BLaER1 (cell line): ENCODE measurements at regions not wholly inside any gene's neighbourhood (a gene's known extent, or its start where the extent isn't known, plus 50 kb on each side); places are given as distances from the start of the nearest gene placed in this dataset.

Experiments
- H3K27ac ChIP-seq: shearing (Covaris generic); formaldehyde crosslinking; 2 replicates; pipeline ENCODE4 v1.8.1; 2022
- H3K27me3 ChIP-seq: shearing (Covaris generic); formaldehyde crosslinking; 2 replicates; pipeline ENCODE4 v1.8.1; 2022
- H3K36me3 ChIP-seq: shearing (Covaris generic); formaldehyde crosslinking; 2 replicates; pipeline ENCODE4 v1.8.1; 2022
- H3K4me1 ChIP-seq: shearing (Covaris generic); formaldehyde crosslinking; 2 replicates; pipeline ENCODE4 v1.8.1; 2022
- H3K4me2 ChIP-seq: shearing (Covaris generic); formaldehyde crosslinking; 2 replicates; pipeline ENCODE4 v1.8.1; 2022
- H3K4me3 ChIP-seq: shearing (Covaris generic); formaldehyde crosslinking; 2 replicates; pipeline ENCODE4 v1.8.1; 2022
- H3K9ac ChIP-seq: shearing (Covaris generic); formaldehyde crosslinking; 2 replicates; pipeline ENCODE4 v1.8.1; 2022
- H3K9me3 ChIP-seq: shearing (Covaris generic); formaldehyde crosslinking; 2 replicates; pipeline ENCODE4 v1.8.1; 2022
- H4K20me1 ChIP-seq: shearing (Covaris generic); formaldehyde crosslinking; 2 replicates; pipeline ENCODE4 v1.8.1; 2022
- Cebpa-rat ChIP-seq: shearing (Covaris generic); IDR thresholded peaks from 2 replicates; pipeline ENCODE4 v1.8.1; 2022

- no peak overlapping the region for H3K4me2 ChIP-seq
- H3K9ac ChIP-seq: no peak overlapping the region
- no peaks in the 10 kb centered on the region for H4K20me1 ChIP-seq
- H3K9me3 ChIP-seq: no peaks in the 10 kb centered on the region
- H3K4me1 ChIP-seq: no peaks in the 10 kb centered on the region
- H3K36me3 ChIP-seq: no peaks in the 10 kb centered on the region
- no peak overlapping the region for H3K27ac ChIP-seq
- H3K27me3 ChIP-seq: no peaks in the 10 kb centered on the region
- no peak for TF ChIP-seq Cebpa-rat
- H3K4me3 ChIP-seq: no peak overlapping the region
These were observed 233.3 kb upstream of the FOXN3 start for GRCh38 chr14:89650077-89650978.

- no peak for TF ChIP-seq Cebpa-rat
- Histone ChIP-seq H3K9me3 (no peaks in the 10 kb centered on the region), H3K9ac (no peak overlapping the region), H3K27ac (no peak overlapping the region), H3K36me3 (no peaks in the 10 kb centered on the region), H3K4me2 (no peak overlapping the region), H3K4me1 (no peaks in the 10 kb centered on the region), H3K27me3 (no peaks in the 10 kb centered on the region), H4K20me1 (no peaks in the 10 kb centered on the region), H3K4me3 (no peak overlapping the region)
These were observed 232.5 kb upstream of the FOXN3 start for GRCh38 chr14:89649451-89650075.

GRCh38 chr14:89648924-89649323, 231.9 kb upstream of the FOXN3 start:
- H3K4me2 ChIP-seq: no peak overlapping the region
- H3K4me1 ChIP-seq: no peaks in the 10 kb centered on the region
- TF ChIP-seq Cebpa-rat: no peak
- no peaks in the 10 kb centered on the region for H4K20me1 ChIP-seq
- no peaks in the 10 kb centered on the region for H3K36me3 ChIP-seq
- no peak overlapping the region for H3K9ac ChIP-seq
- H3K27ac ChIP-seq: no peak overlapping the region
- no peaks in the 10 kb centered on the region for H3K9me3 ChIP-seq
- H3K27me3 ChIP-seq: no peaks in the 10 kb centered on the region
- H3K4me3 ChIP-seq: no peak overlapping the region

GRCh38 chr14:89648510-89648909, 231.5 kb upstream of the FOXN3 start:
- Histone ChIP-seq H3K4me3 (no peak overlapping the region), H4K20me1 (no peaks in the 10 kb centered on the region), H3K9ac (no peak overlapping the region), H3K27me3 (no peaks in the 10 kb centered on the region), H3K4me2 (no peak overlapping the region), H3K9me3 (no peaks in the 10 kb centered on the region), H3K27ac (no peak overlapping the region), H3K4me1 (0 out of 2 replicates have a peak, but pooled peaks cover 2% of the 10 kb centered on the region), H3K36me3 (no peaks in the 10 kb centered on the region)
- no peak for TF ChIP-seq Cebpa-rat

GRCh38 chr14:89646971-89647370, 229.9 kb upstream of the FOXN3 start:
- no peaks in the 10 kb centered on the region for H4K20me1 ChIP-seq
- no peak overlapping the region for H3K27ac ChIP-seq
- no peaks in the 10 kb centered on the region for H3K36me3 ChIP-seq
- TF ChIP-seq Cebpa-rat: no peak
- no peak overlapping the region for H3K4me3 ChIP-seq
- no peaks in the 10 kb centered on the region for H3K9me3 ChIP-seq
- H3K27me3 ChIP-seq: no peaks in the 10 kb centered on the region
- H3K4me1 ChIP-seq: 0 out of 2 replicates have a peak, but pooled peaks cover 4% of the 10 kb centered on the region
- no peak overlapping the region for H3K9ac ChIP-seq
- H3K4me2 ChIP-seq: no peak overlapping the region

- Histone ChIP-seq H3K27ac (no peak overlapping the region), H3K9me3 (0 out of 2 replicates have a peak, but pooled peaks cover 4% of the 10 kb centered on the region), H4K20me1 (no peaks in the 10 kb centered on the region), H3K4me1 (0 out of 2 replicates have a peak, but pooled peaks cover 4% of the 10 kb centered on the region), H3K4me3 (no peak overlapping the region), H3K36me3 (no peaks in the 10 kb centered on the region), H3K4me2 (no peak overlapping the region), H3K27me3 (no peaks in the 10 kb centered on the region), H3K9ac (no peak overlapping the region)
- TF ChIP-seq Cebpa-rat: no peak
These were observed 227.6 kb upstream of the FOXN3 start for GRCh38 chr14:89644641-89645040.

- H3K4me1 ChIP-seq: 0 out of 2 replicates have a peak, but pooled peaks cover 4% of the 10 kb centered on the region
- H3K27me3 ChIP-seq: no peaks in the 10 kb centered on the region
- H3K9ac ChIP-seq: no peak overlapping the region
- no peak for TF ChIP-seq Cebpa-rat
- H3K4me2 ChIP-seq: no peak overlapping the region
- no peaks in the 10 kb centered on the region for H4K20me1 ChIP-seq
- no peaks in the 10 kb centered on the region for H3K36me3 ChIP-seq
- no peak overlapping the region for H3K4me3 ChIP-seq
- H3K9me3 ChIP-seq: 0 out of 2 replicates have a peak, but pooled peaks cover 12% of the 10 kb centered on the region
- H3K27ac ChIP-seq: no peak overlapping the region
These were observed 224.6 kb upstream of the FOXN3 start for GRCh38 chr14:89641495-89642175.

GRCh38 chr14:89640141-89640540, 223.1 kb upstream of the FOXN3 start:
- Histone ChIP-seq H3K9me3 (0 out of 2 replicates have a peak, but pooled peaks cover 12% of the 10 kb centered on the region), H3K27me3 (no peaks in the 10 kb centered on the region), H3K4me3 (no peak overlapping the region), H3K4me2 (no peak overlapping the region), H4K20me1 (no peaks in the 10 kb centered on the region), H3K36me3 (no peaks in the 10 kb centered on the region), H3K9ac (no peak overlapping the region), H3K27ac (no peak overlapping the region), H3K4me1 (0 out of 2 replicates have a peak, but pooled peaks cover 4% of the 10 kb centered on the region)
- TF ChIP-seq Cebpa-rat: no peak

GRCh38 chr14:89639687-89640086, 222.7 kb upstream of the FOXN3 start:
- no peak for TF ChIP-seq Cebpa-rat
- Histone ChIP-seq H3K4me1 (0 out of 2 replicates have a peak, but pooled peaks cover 4% of the 10 kb centered on the region), H3K4me2 (no peak overlapping the region), H3K27me3 (no peaks in the 10 kb centered on the region), H3K9me3 (0 out of 2 replicates have a peak, but pooled peaks cover 12% of the 10 kb centered on the region), H3K27ac (no peak overlapping the region), H3K36me3 (no peaks in the 10 kb centered on the region), H3K4me3 (no peak overlapping the region), H4K20me1 (no peaks in the 10 kb centered on the region), H3K9ac (no peak overlapping the region)
